ENCODE measurements at regions not wholly inside any gene's neighbourhood (a gene's known extent, or its start where the extent isn't known, plus 50 kb on each side); places are given as distances from the start of the nearest gene placed in this dataset.

DNA sequence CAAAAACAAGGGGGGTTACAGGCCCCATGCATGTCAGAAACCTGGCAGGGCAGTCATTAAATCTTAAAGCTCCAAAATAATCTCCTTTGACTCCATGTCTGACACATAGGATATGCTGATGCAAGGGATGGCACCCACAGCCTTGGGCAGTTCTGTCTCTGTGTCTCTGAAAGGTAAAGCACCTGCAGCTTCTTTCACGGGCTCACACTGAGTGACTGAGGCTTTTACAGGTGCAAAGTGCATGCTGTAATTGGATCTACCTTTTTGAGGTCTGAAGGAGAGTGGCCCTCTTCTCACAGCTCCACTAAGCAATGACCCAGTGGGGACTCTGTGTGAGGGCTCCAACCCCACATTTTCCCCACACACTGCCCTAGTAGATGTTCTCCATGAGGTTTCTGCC lies 1309.0 kb upstream of the B3GALT2 start:
- TF ChIP-seq GATA2 (IDR thresholded peaks at IDR 0.05; ENCODE audit: low read depth, low read length) (no peak), GATA3 (IDR thresholded peaks at IDR 0.05; ENCODE audit: low read depth, low read length) (no peak)
